Spinal cord (tissue), 9 donors: ENCODE measurements at regions not wholly inside any gene's neighbourhood (a gene's known extent, or its start where the extent isn't known, plus 50 kb on each side); places are given as distances from the start of the nearest gene placed in this dataset.

Experiments used
- DNase-seq, 6 donors: peaks; one replicate each; pipeline versions ENCODE4 v3.0.0 to v3.0.0-alpha.2; 2013 to 2015; ENCODE audit warnings: low spot score in 6 of 6, low read depth in 4 of 6
- H3K27ac ChIP-seq: one replicate; pipeline ENCODE4 v1.5.1; 2013; ENCODE audit warnings: low read depth, low read length, control low read depth
- H3K27me3 ChIP-seq: one replicate; pipeline ENCODE4 v1.6.1; 2013; ENCODE audit warnings: low read length; ENCODE audit not compliant: control insufficient read depth, insufficient read depth
- H3K36me3 ChIP-seq: one replicate; pipeline ENCODE4 v1.6.1; 2013; ENCODE audit warnings: low read length; ENCODE audit not compliant: control insufficient read depth, insufficient read depth
- H3K4me1 ChIP-seq: one replicate; pipeline ENCODE4 v1.6.1; 2013; ENCODE audit warnings: low read length; ENCODE audit not compliant: control insufficient read depth, insufficient read depth
- H3K4me3 ChIP-seq: one replicate; pipeline ENCODE4 v1.5.1; 2013; ENCODE audit warnings: low read depth, low read length, control low read depth
- H3K9me3 ChIP-seq: one replicate; pipeline ENCODE4 v1.6.1; 2013; ENCODE audit warnings: low read length; ENCODE audit not compliant: control insufficient read depth, insufficient read depth
- WGBS: methylation state at CpG from one replicate; pipeline ENCODE4 v1.1.5; 2013; ENCODE audit warnings: missing lambda C conversion rate; ENCODE audit not compliant: insufficient coverage; 5-methylcytosine and 5-hydroxymethylcytosine counted together
- donor health status: healthy.

- WGBS, result no CpG with 5 or more reads among the region's 2 CpGs
- Histone ChIP-seq H3K9me3 (no peaks in the 10 kb centered on the region), H3K4me1 (no peaks in the 10 kb centered on the region), H3K27ac (no peak overlapping the region), H3K27me3 (no peaks in the 10 kb centered on the region), H3K4me3 (no peak overlapping the region), H3K36me3 (no peaks in the 10 kb centered on the region)
- no peak for DNase-seq
These were observed 412.4 kb upstream of the CBLB start for GRCh38 chr3:106281221-106281620.

- no peak for DNase-seq
- WGBS, result 85% methylated on average over 3 of the region's 3 CpGs
- Histone ChIP-seq H3K9me3 (no peaks in the 10 kb centered on the region), H3K27ac (no peak overlapping the region), H3K4me3 (no peak overlapping the region), H3K4me1 (no peaks in the 10 kb centered on the region), H3K27me3 (no peaks in the 10 kb centered on the region), H3K36me3 (no peaks in the 10 kb centered on the region)
These were observed 414.1 kb upstream of the CBLB start for GRCh38 chr3:106282943-106283342.

- no peaks in the 10 kb centered on the region for H3K36me3 ChIP-seq
- H3K4me3 ChIP-seq, result no peak overlapping the region
- no peak overlapping the region for H3K27ac ChIP-seq
- no peak for DNase-seq
- no peaks in the 10 kb centered on the region for H3K27me3 ChIP-seq
- H3K9me3 ChIP-seq, result no peaks in the 10 kb centered on the region
- no peaks in the 10 kb centered on the region for H3K4me1 ChIP-seq
- 80% methylated on average over 1 of the region's 4 CpGs for WGBS
These were observed 420.0 kb upstream of the CBLB start for GRCh38 chr3:106288781-106289180.

GRCh38 chr3:106290304-106290997 lies 421.6 kb upstream of the CBLB start:
- no peak for DNase-seq
- WGBS, result no CpG with 5 or more reads among the region's 1 CpG
- Histone ChIP-seq H3K9me3 (no peaks in the 10 kb centered on the region), H3K4me3 (no peak overlapping the region), H3K27ac (no peak overlapping the region), H3K27me3 (no peaks in the 10 kb centered on the region), H3K4me1 (no peaks in the 10 kb centered on the region), H3K36me3 (no peaks in the 10 kb centered on the region)

- 100% methylated on average over 1 of the region's 3 CpGs for WGBS
- Histone ChIP-seq H3K4me3 (no peak overlapping the region), H3K36me3 (no peaks in the 10 kb centered on the region), H3K4me1 (no peaks in the 10 kb centered on the region), H3K27me3 (no peaks in the 10 kb centered on the region), H3K9me3 (no peaks in the 10 kb centered on the region), H3K27ac (no peak overlapping the region)
- no peak for DNase-seq
These were observed 424.3 kb upstream of the CBLB start for GRCh38 chr3:106293161-106293560.

GRCh38 chr3:106294121-106294520 lies 425.3 kb upstream of the CBLB start:
- Histone ChIP-seq H3K4me3 (no peak overlapping the region), H3K36me3 (no peaks in the 10 kb centered on the region), H3K4me1 (no peaks in the 10 kb centered on the region), H3K27ac (no peak overlapping the region), H3K27me3 (no peaks in the 10 kb centered on the region), H3K9me3 (no peaks in the 10 kb centered on the region)
- DNase-seq, result peak in 1 of 6 donors; percentile 40

GRCh38 chr3:106296062-106296461 lies 427.2 kb upstream of the CBLB start:
- DNase-seq, result peak in 1 of 6 donors; percentile 76
- H3K27me3 ChIP-seq, result no peaks in the 10 kb centered on the region
- H3K27ac ChIP-seq, result no peak overlapping the region
- H3K36me3 ChIP-seq, result no peaks in the 10 kb centered on the region
- H3K4me1 ChIP-seq, result no peaks in the 10 kb centered on the region
- 17% methylated on average over 1 of the region's 5 CpGs for WGBS
- no peak overlapping the region for H3K4me3 ChIP-seq
- H3K9me3 ChIP-seq, result no peaks in the 10 kb centered on the region

- H3K27ac ChIP-seq, result no peak overlapping the region
- H3K36me3 ChIP-seq, result no peaks in the 10 kb centered on the region
- no peak overlapping the region for H3K4me3 ChIP-seq
- no CpG with 5 or more reads among the region's 2 CpGs for WGBS
- no peaks in the 10 kb centered on the region for H3K27me3 ChIP-seq
- H3K4me1 ChIP-seq, result no peaks in the 10 kb centered on the region
- no peak for DNase-seq
- H3K9me3 ChIP-seq, result no peaks in the 10 kb centered on the region
These were observed 430.7 kb upstream of the CBLB start for GRCh38 chr3:106299300-106300098.

- H3K27ac ChIP-seq, result no peak overlapping the region
- 97% methylated on average over 3 of the region's 5 CpGs for WGBS
- DNase-seq, result no peak
- H3K9me3 ChIP-seq, result no peaks in the 10 kb centered on the region
- H3K27me3 ChIP-seq, result no peaks in the 10 kb centered on the region
- no peaks in the 10 kb centered on the region for H3K36me3 ChIP-seq
- no peaks in the 10 kb centered on the region for H3K4me1 ChIP-seq
- no peak overlapping the region for H3K4me3 ChIP-seq
These were observed 433.8 kb upstream of the CBLB start for GRCh38 chr3:106302451-106303221.
